ENCODE measurements at regions not wholly inside any gene's neighbourhood (a gene's known extent, or its start where the extent isn't known, plus 50 kb on each side); places are given as distances from the start of the nearest gene placed in this dataset.
"Not testable (repeated sequence)": the region's sequence is repeated elsewhere in the genome, so short reads cannot be mapped to it uniquely, and the experiment has no call there.

DNA sequence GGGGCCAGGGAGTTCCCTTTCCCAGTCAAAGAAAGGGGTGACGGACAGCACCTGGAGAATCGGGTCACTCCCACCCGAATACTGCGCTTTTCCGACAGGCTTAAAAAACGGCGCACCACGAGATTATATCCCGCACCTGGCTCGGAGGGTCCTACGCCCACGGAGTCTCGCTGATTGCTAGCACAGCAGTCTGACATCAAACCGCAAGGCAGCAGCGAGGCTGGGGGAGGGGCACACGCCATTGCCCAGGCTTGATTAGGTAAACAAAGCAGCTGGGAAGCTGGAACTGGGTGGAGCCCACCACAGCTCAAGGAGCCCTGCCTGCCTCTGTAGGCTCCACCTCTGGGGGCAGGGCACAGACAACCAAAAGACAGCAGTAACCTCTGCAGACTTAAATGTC lies 223.6 kb downstream of the ETV1 start:
- TF ChIP-seq, protein P1, sequence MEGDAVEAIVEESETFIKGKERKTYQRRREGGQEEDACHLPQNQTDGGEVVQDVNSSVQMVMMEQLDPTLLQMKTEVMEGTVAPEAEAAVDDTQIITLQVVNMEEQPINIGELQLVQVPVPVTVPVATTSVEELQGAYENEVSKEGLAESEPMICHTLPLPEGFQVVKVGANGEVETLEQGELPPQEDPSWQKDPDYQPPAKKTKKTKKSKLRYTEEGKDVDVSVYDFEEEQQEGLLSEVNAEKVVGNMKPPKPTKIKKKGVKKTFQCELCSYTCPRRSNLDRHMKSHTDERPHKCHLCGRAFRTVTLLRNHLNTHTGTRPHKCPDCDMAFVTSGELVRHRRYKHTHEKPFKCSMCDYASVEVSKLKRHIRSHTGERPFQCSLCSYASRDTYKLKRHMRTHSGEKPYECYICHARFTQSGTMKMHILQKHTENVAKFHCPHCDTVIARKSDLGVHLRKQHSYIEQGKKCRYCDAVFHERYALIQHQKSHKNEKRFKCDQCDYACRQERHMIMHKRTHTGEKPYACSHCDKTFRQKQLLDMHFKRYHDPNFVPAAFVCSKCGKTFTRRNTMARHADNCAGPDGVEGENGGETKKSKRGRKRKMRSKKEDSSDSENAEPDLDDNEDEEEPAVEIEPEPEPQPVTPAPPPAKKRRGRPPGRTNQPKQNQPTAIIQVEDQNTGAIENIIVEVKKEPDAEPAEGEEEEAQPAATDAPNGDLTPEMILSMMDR (IDR thresholded peaks at IDR 0.05): not testable (repeated sequence)
- not testable (repeated sequence) for TF ChIP-seq EZH2 (IDR thresholded peaks at IDR 0.05; ENCODE audit: borderline replicate concordance, insufficient read depth, low read depth, low read length, poor library complexity, severe bottlenecking)
